H9 (cell line): ENCODE measurements at regions not wholly inside any gene's neighbourhood (a gene's known extent, or its start where the extent isn't known, plus 50 kb on each side); places are given as distances from the start of the nearest gene placed in this dataset.

Source experiments
- DNase-seq: peaks from one replicate; pipeline ENCODE4 v3.0.0-alpha.2; 2017
- H2AFZ ChIP-seq: one replicate; pipeline ENCODE4 v1.6.1; 2013; ENCODE audit warnings: mild to moderate bottlenecking, low read length, control low read depth, moderate library complexity
- H2AK5ac ChIP-seq: 2 replicates; pipeline ENCODE4 v1.6.1; 2013; ENCODE audit warnings: low read length, control low read depth, mixed read lengths; ENCODE audit not compliant: insufficient read length
- H2BK120ac ChIP-seq: one replicate; pipeline ENCODE4 v1.6.1; 2013; ENCODE audit warnings: low read depth, mild to moderate bottlenecking, low read length, control low read depth, inconsistent platforms; ENCODE audit not compliant: poor library complexity, severe bottlenecking
- H2BK12ac ChIP-seq: 2 replicates; pipeline ENCODE4 v1.6.1; 2013; ENCODE audit warnings: low read length, control low read depth, mixed read lengths, low read depth; ENCODE audit not compliant: insufficient read length
- H2BK15ac ChIP-seq: 2 replicates; pipeline ENCODE4 v1.6.1; 2013; ENCODE audit warnings: low read depth, low read length, control low read depth
- H2BK20ac ChIP-seq: one replicate; pipeline ENCODE4 v1.6.1; 2013; ENCODE audit warnings: low read depth, mild to moderate bottlenecking, low read length, control low read depth, inconsistent platforms; ENCODE audit not compliant: poor library complexity, severe bottlenecking
- H2BK5ac ChIP-seq: 2 replicates; pipeline ENCODE4 v1.6.1; 2013; ENCODE audit warnings: low read length, control low read depth, mixed read lengths; ENCODE audit not compliant: insufficient read length
- H3K14ac ChIP-seq: 2 replicates; pipeline ENCODE4 v1.6.1; 2013; ENCODE audit warnings: low read length, control low read depth; ENCODE audit not compliant: insufficient read depth
- H3K18ac ChIP-seq: 2 replicates; pipeline ENCODE4 v1.6.1; 2013; ENCODE audit warnings: low read depth, mild to moderate bottlenecking, mixed read lengths, low read length, control low read depth; ENCODE audit not compliant: insufficient read length
- H3K23ac ChIP-seq: 2 replicates; pipeline ENCODE4 v1.6.1; 2013; ENCODE audit warnings: low read length, control low read depth, mixed read lengths, low read depth; ENCODE audit not compliant: insufficient read length
- H3K23me2 ChIP-seq: 2 replicates; pipeline ENCODE4 v1.6.1; 2013; ENCODE audit warnings: low read depth, mild to moderate bottlenecking, mixed read lengths, low read length, control low read depth; ENCODE audit not compliant: insufficient read length, poor library complexity, severe bottlenecking
- H3K27ac ChIP-seq: 2 replicates; pipeline ENCODE4 v1.5.1; 2013; ENCODE audit warnings: low read length, control low read depth, mixed read lengths, low read depth; ENCODE audit not compliant: insufficient read length
- H3K27me3 ChIP-seq: 2 replicates; pipeline ENCODE4 v1.6.1; 2013; ENCODE audit warnings: low read length, control low read depth, inconsistent platforms; ENCODE audit not compliant: insufficient read depth
- H3K4ac ChIP-seq: 2 replicates; pipeline ENCODE4 v1.6.1; 2013; ENCODE audit warnings: low read depth, mild to moderate bottlenecking, control low read depth, inconsistent platforms, low read length, moderate library complexity
- H3K4me1 ChIP-seq: 2 replicates; pipeline ENCODE4 v1.6.1; 2013; ENCODE audit warnings: low read length, control low read depth, inconsistent platforms; ENCODE audit not compliant: insufficient read depth
- H3K4me2 ChIP-seq: 2 replicates; pipeline ENCODE4 v1.6.1; 2013; ENCODE audit warnings: low read length, control low read depth, mixed read lengths; ENCODE audit not compliant: insufficient read length, insufficient read depth
- H3K56ac ChIP-seq: 2 replicates; pipeline ENCODE4 v1.6.1; 2013; ENCODE audit warnings: low read depth, mild to moderate bottlenecking, mixed read lengths, low read length, control low read depth; ENCODE audit not compliant: insufficient read length
- H3K79me1 ChIP-seq: 2 replicates; pipeline ENCODE4 v1.6.1; 2013; ENCODE audit warnings: low read depth, mild to moderate bottlenecking, moderate library complexity, low read length, control low read depth, inconsistent platforms; ENCODE audit not compliant: insufficient read depth, poor library complexity, severe bottlenecking
- H3K79me2 ChIP-seq: 2 replicates; pipeline ENCODE4 v1.6.1; 2013; ENCODE audit warnings: low read length, control low read depth, inconsistent platforms; ENCODE audit not compliant: insufficient read depth
- H3K9ac ChIP-seq: 2 replicates; pipeline ENCODE4 v1.6.1; 2013; ENCODE audit warnings: low read length, control low read depth, mixed read lengths; ENCODE audit not compliant: insufficient read length; ENCODE audit errors: extremely low read depth
- H3K9me3 ChIP-seq: one replicate; pipeline ENCODE4 v1.6.1; 2013; ENCODE audit warnings: low read depth, low read length, inconsistent platforms; ENCODE audit not compliant: control insufficient read depth
- H3T11ph ChIP-seq: one replicate; pipeline ENCODE4 v1.6.1; 2013; ENCODE audit warnings: mild to moderate bottlenecking, low read length, control low read depth, inconsistent platforms
- H4K20me1 ChIP-seq: one replicate; pipeline ENCODE4 v1.6.1; 2013; ENCODE audit not compliant: control insufficient read depth, insufficient read length, insufficient read depth
- H4K5ac ChIP-seq: 2 replicates; pipeline ENCODE4 v1.6.1; 2013; ENCODE audit warnings: low read depth, mild to moderate bottlenecking, mixed read lengths, low read length, control low read depth; ENCODE audit not compliant: insufficient read length
- H4K8ac ChIP-seq: replicated peaks from 2 replicates; pipeline ENCODE4 v1.6.1; 2013; ENCODE audit warnings: low read length, control low read depth, mixed read lengths, low read depth; ENCODE audit not compliant: insufficient read length
- H4K91ac ChIP-seq: 2 replicates; pipeline ENCODE4 v1.6.1; 2013; ENCODE audit warnings: low read depth, mild to moderate bottlenecking, moderate library complexity, mixed read lengths, low read length, control low read depth; ENCODE audit not compliant: insufficient read length
- H3K27ac Mint-ChIP-seq, 3 experiments: 2 replicates in 2 of 3; 3 replicates in 1 of 3; pipeline ENCODE4 v1.8.0; 2020 to 2021; ENCODE audit warnings: mixed read lengths in 3 of 3, mild to moderate bottlenecking in 1 of 3, moderate library complexity in 1 of 3
- H3K27me3 Mint-ChIP-seq: 2 replicates; pipeline ENCODE4 v1.8.0; 2021; ENCODE audit warnings: low read depth, mild to moderate bottlenecking, moderate library complexity, mixed read lengths
- H3K36me3 Mint-ChIP-seq, 3 experiments: 2 replicates in 2 of 3; 3 replicates in 1 of 3; pipeline ENCODE4 v1.8.0; 2020 to 2021; ENCODE audit warnings: low read depth in 3 of 3, mixed read lengths in 3 of 3; ENCODE audit not compliant: insufficient read depth in 1 of 3
- H3K4me1 Mint-ChIP-seq, 2 experiments: 2 replicates each; pipeline ENCODE4 v1.8.0; 2020; ENCODE audit warnings: mixed read lengths in 2 of 2
- H3K4me3 Mint-ChIP-seq, 2 experiments: 2 replicates in 1 of 2; 3 replicates in 1 of 2; pipeline ENCODE4 v1.8.0; 2020 to 2021; ENCODE audit warnings: mild to moderate bottlenecking in 2 of 2, mixed read lengths in 2 of 2, moderate library complexity in 1 of 2
- H3K9me3 Mint-ChIP-seq, 2 experiments: 2 replicates in 1 of 2; 3 replicates in 1 of 2; pipeline ENCODE4 v1.8.0; 2020; ENCODE audit warnings: mild to moderate bottlenecking in 2 of 2, mixed read lengths in 2 of 2, moderate library complexity in 1 of 2
- WGBS: extraction: QIAGEN DNeasy Blood & Tissue Kit; methylation state at CpG from one replicate; pipeline ENCODE4 v1.1.7; 2013; ENCODE audit warnings: missing lambda C conversion rate, low lambda C conversion rate, mixed read lengths; ENCODE audit not compliant: insufficient read length; ENCODE audit errors: extremely low coverage; 5-methylcytosine and 5-hydroxymethylcytosine counted together
- TF ChIP-seq, protein P1 (sequence below): fragments of 200-600 bp; sonication (generic); conservative IDR thresholded peaks from 3 replicates; pipeline ENCODE4 v1.8.0; 2021; ENCODE audit warnings: antibody characterized with exemption, mild to moderate bottlenecking

DNA sequence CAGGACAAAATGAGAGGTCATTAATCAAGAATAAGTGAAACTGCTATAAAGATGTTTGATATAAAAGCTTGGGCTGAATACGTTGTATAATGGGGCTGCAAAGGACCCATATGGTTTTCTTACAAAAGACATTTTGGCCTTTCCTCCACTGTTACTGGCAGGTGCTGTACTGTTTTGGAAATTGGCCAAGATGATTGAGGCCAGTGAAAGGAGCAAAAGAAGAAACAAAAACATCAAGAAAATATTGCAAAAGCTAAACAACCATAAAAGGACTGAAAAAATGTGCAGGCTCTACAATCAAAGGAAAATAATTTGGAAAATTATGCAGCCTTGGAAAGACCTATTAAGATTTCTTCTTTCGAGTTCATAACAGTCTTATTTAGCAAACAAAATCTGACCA lies 222.2 kb upstream of the PPP1R2C start:
- Histone ChIP-seq H3K79me2 (no peaks in the 10 kb centered on the region), H2BK12ac (no peak overlapping the region), H3K9me3 (no peaks in the 10 kb centered on the region), H3K27me3 (no peaks in the 10 kb centered on the region), H3K27ac (no peak overlapping the region), H4K91ac (no peak overlapping the region), H3K23ac (no peak overlapping the region), H2AK5ac (no peak overlapping the region), H2BK5ac (no peak overlapping the region), H3K79me1 (no peaks in the 10 kb centered on the region), H3K4ac (no peak overlapping the region), H2BK120ac (no peak overlapping the region), H3K4me2 (no peak overlapping the region), H4K8ac (no peak overlapping the region), H4K5ac (no peak overlapping the region), H3K4me1 (no peaks in the 10 kb centered on the region), H2BK15ac (no peak overlapping the region), H3K14ac (no peak overlapping the region), H4K20me1 (no peaks in the 10 kb centered on the region), H2BK20ac (peak overlapping the region; percentile 90), H3K9ac (no peak overlapping the region), H3K23me2 (no peaks in the 10 kb centered on the region), H3K56ac (no peak overlapping the region), H2AFZ (no peak overlapping the region), H3T11ph (no peak overlapping the region), H3K18ac (no peak overlapping the region)
- no peak overlapping the region for H3K4me3 Mint-ChIP-seq
- H3K27me3 Mint-ChIP-seq = no peaks in the 10 kb centered on the region
- peaks cover 4 to 27% (median 25%) of the 10 kb centered on the region in 3 experiments; a peak in 6 of 7 replicates for H3K36me3 Mint-ChIP-seq
- TF ChIP-seq, protein P1, sequence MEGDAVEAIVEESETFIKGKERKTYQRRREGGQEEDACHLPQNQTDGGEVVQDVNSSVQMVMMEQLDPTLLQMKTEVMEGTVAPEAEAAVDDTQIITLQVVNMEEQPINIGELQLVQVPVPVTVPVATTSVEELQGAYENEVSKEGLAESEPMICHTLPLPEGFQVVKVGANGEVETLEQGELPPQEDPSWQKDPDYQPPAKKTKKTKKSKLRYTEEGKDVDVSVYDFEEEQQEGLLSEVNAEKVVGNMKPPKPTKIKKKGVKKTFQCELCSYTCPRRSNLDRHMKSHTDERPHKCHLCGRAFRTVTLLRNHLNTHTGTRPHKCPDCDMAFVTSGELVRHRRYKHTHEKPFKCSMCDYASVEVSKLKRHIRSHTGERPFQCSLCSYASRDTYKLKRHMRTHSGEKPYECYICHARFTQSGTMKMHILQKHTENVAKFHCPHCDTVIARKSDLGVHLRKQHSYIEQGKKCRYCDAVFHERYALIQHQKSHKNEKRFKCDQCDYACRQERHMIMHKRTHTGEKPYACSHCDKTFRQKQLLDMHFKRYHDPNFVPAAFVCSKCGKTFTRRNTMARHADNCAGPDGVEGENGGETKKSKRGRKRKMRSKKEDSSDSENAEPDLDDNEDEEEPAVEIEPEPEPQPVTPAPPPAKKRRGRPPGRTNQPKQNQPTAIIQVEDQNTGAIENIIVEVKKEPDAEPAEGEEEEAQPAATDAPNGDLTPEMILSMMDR = no peak
- H3K4me1 Mint-ChIP-seq = peaks cover 6 to 11% of the 10 kb centered on the region in 2 experiments; a peak in 3 of 4 replicates
- no peak for DNase-seq
- no peak overlapping the region for H3K27ac Mint-ChIP-seq
- WGBS = no CpG with 5 or more reads among the region's 2 CpGs
- H3K9me3 Mint-ChIP-seq = peaks cover 11 to 41% of the 10 kb centered on the region in 2 experiments
